ENCODE measurements at regions not wholly inside any gene's neighbourhood (a gene's known extent, or its start where the extent isn't known, plus 50 kb on each side); places are given as distances from the start of the nearest gene placed in this dataset.

- no peak overlapping the region for H2AK9ac ChIP-seq (replicated peaks; ENCODE audit: low read depth, low read length, poor library complexity)
- dilution Hi-C loops (cut with HindIII; ENCODE audit: low sequenced_read_pairs, unreplicated experiment): no loop called here
- H3K4ac ChIP-seq (ENCODE audit: low read depth, low read length): no peak overlapping the region
- no peak overlapping the region for H3K14ac ChIP-seq (replicated peaks; ENCODE audit: low read depth, low read length)
- no TSS peak for BruUV-seq (replicated peaks)
- H2BK5ac ChIP-seq (ENCODE audit: low read depth, low read length, poor library complexity, severe bottlenecking): no peak overlapping the region
- intact Hi-C loops (cut with micrococcal nuclease): no loop called here
- no peak for DNase-seq
- H4K20me1 ChIP-seq (ENCODE audit: insufficient read depth, low read length): no peaks in the 10 kb centered on the region
- no peak overlapping the region for H2AFZ ChIP-seq (replicated peaks; ENCODE audit: low read length, poor library complexity)
- CTCF ChIA-PET: interaction anchor here (0.7 kb wide), 1 partner anchor 851 kb away, joined by 3 read pairs; no protein-coding TSS in a partner anchor
- ATAC-seq (ENCODE audit: low read depth): no peak
- no CpG with 5 or more reads among the region's 2 CpGs for WGBS, 2 experiments (ENCODE audit: extremely low coverage in 2 of 2, insufficient read length in 1 of 2)
- no peak overlapping the region for H4K8ac ChIP-seq (ENCODE audit: low read depth in 2 of 2, low read length in 2 of 2)
- no peak overlapping the region for H3K56ac ChIP-seq (ENCODE audit: extremely low read depth, insufficient read depth, low read length)
- in situ Hi-C loops (cut with MboI; ENCODE audit: low sequenced_read_pairs): no loop called here
- no peaks in the 10 kb centered on the region for H3K4me1 ChIP-seq (ENCODE audit: control insufficient read depth, insufficient read depth, low read length)
- H3K9me1 ChIP-seq (ENCODE audit: insufficient read depth, low read length): no peaks in the 10 kb centered on the region
- H3K36me3 ChIP-seq (ENCODE audit: control insufficient read depth, insufficient read depth, low read length): no peaks in the 10 kb centered on the region
- TF ChIP-seq MAZ (IDR thresholded peaks at IDR 0.05; ENCODE audit: borderline replicate concordance, low read depth, low read length): no peak
- TF ChIP-seq BHLHE40 (IDR thresholded peaks at IDR 0.05; ENCODE audit: low read depth, low read length): no peak
- no peak for TF ChIP-seq SMC3 (IDR thresholded peaks at IDR 0.05; ENCODE audit: low read depth, low read length)
- TF ChIP-seq MXI1 (IDR thresholded peaks at IDR 0.05; ENCODE audit: borderline replicate concordance, low read depth, low read length): no peak
- TF ChIP-seq MAFK (IDR thresholded peaks at IDR 0.05; ENCODE audit: low read depth, low read length): no peak
- no peak for TF ChIP-seq RAD21 (IDR thresholded peaks at IDR 0.05; ENCODE audit: low read length)
- TF ChIP-seq NFE2L2 (IDR thresholded peaks at IDR 0.05; ENCODE audit: low read depth, low read length): no peak
- no peak for TF ChIP-seq ELK1 (IDR thresholded peaks at IDR 0.05; ENCODE audit: borderline replicate concordance, low read depth, low read length)
- H3K4me2 ChIP-seq (ENCODE audit: low read depth, low read length): no peak overlapping the region
- no peak overlapping the region for H4K91ac ChIP-seq (ENCODE audit: insufficient read depth, low read depth, low read length)
- no peak overlapping the region for H2BK15ac ChIP-seq (ENCODE audit: low read depth, low read length)
- no peak overlapping the region for H2BK120ac ChIP-seq (ENCODE audit: low read depth, low read length)
- H3K4me3 ChIP-seq (ENCODE audit: insufficient read depth, low read depth, low read length): no peak overlapping the region
- H3K79me1 ChIP-seq (ENCODE audit: low read depth in 1 of 2, low read length in 2 of 2): no peaks in the 10 kb centered on the region
- H3K23ac ChIP-seq (ENCODE audit: low read depth, low read length): no peak overlapping the region
- no peak overlapping the region for H2BK20ac ChIP-seq (ENCODE audit: low read depth, low read length)
- POLR2A ChIA-PET (ENCODE audit: unreplicated experiment): no interaction called here
- H3K9me3 ChIP-seq (ENCODE audit: control insufficient read depth, insufficient read depth, low read length): peaks cover 24% of the 10 kb centered on the region
- H3K18ac ChIP-seq (ENCODE audit: low read depth, low read length): no peak overlapping the region
- no peak overlapping the region for H3K9ac ChIP-seq (ENCODE audit: low read depth, low read length)
- no peak overlapping the region for H4K5ac ChIP-seq (ENCODE audit: low read depth, low read length)
- H2AK5ac ChIP-seq (ENCODE audit: low read depth, low read length): no peak overlapping the region
- H3K27me3 ChIP-seq (ENCODE audit: control insufficient read depth, insufficient read depth, low read length): no peaks in the 10 kb centered on the region
- no peak overlapping the region for H3K27ac ChIP-seq (ENCODE audit: insufficient read depth, low read length)
These were observed 1037.8 kb downstream of the BCL11B start for GRCh38 chr14:98234208-98234607.

All from IMR-90 (cell line).